ENCODE measurements at regions not wholly inside any gene's neighbourhood (a gene's known extent, or its start where the extent isn't known, plus 50 kb on each side); places are given as distances from the start of the nearest gene placed in this dataset.

DNA sequence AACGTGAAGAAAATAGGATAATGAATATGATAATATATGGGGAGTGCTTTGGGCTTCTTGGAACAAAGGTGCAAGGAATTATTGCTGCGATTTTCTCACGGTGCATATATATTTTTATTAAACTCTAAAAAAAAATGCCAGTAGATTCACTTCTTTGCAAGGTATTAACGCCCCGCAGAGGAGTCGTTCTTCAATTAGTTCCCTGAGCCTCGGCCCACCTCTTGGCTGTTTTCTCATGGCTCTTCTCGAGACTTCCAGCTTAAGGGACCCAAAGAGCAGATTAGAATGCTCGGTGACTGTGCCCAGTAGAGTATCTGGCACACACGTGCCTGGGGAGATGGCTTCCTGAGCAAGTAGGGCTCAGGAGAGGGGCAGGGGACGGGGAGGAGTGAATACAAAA is 367.4 kb downstream of the MID1IP1 start:
- H2AK5ac ChIP-seq (ENCODE audit: insufficient read length, low read length) = no peak overlapping the region
- no peak overlapping the region for H4K5ac ChIP-seq (ENCODE audit: insufficient read length, low read depth, low read length)
- H2AFZ ChIP-seq (ENCODE audit: low read length) = no peak overlapping the region
- H3K79me1 ChIP-seq (ENCODE audit: insufficient read depth, low read depth, low read length, poor library complexity, severe bottlenecking) = no peaks in the 10 kb centered on the region
- no peaks in the 10 kb centered on the region; a peak in 1 of 4 replicates for H3K4me1 Mint-ChIP-seq
- no peak overlapping the region for H3K4me3 Mint-ChIP-seq
- H3K23me2 ChIP-seq (ENCODE audit: insufficient read length, low read depth, low read length, poor library complexity, severe bottlenecking) = no peaks in the 10 kb centered on the region
- no peak overlapping the region for H3K14ac ChIP-seq (ENCODE audit: insufficient read depth, low read length)
- H2BK120ac ChIP-seq (ENCODE audit: low read depth, low read length, poor library complexity, severe bottlenecking) = no peak overlapping the region
- H3K27me3 ChIP-seq (ENCODE audit: insufficient read depth, low read length) = peaks cover under 1% of the 10 kb centered on the region; the same call in 1 of the 2 replicates
- no peak overlapping the region for H2BK15ac ChIP-seq (ENCODE audit: low read depth, low read length)
- no peak overlapping the region for H3K27ac ChIP-seq (ENCODE audit: insufficient read length, low read depth, low read length)
- no peak overlapping the region for H3T11ph ChIP-seq (ENCODE audit: low read length)
- H3K79me2 ChIP-seq (ENCODE audit: insufficient read depth, low read length) = no peaks in the 10 kb centered on the region
- H2BK12ac ChIP-seq (ENCODE audit: insufficient read length, low read depth, low read length) = no peak overlapping the region
- H3K23ac ChIP-seq (ENCODE audit: insufficient read length, low read depth, low read length) = no peak overlapping the region
- H3K9me3 ChIP-seq (ENCODE audit: control insufficient read depth, low read depth, low read length) = peaks cover 9% of the 10 kb centered on the region
- TF ChIP-seq, protein P1, sequence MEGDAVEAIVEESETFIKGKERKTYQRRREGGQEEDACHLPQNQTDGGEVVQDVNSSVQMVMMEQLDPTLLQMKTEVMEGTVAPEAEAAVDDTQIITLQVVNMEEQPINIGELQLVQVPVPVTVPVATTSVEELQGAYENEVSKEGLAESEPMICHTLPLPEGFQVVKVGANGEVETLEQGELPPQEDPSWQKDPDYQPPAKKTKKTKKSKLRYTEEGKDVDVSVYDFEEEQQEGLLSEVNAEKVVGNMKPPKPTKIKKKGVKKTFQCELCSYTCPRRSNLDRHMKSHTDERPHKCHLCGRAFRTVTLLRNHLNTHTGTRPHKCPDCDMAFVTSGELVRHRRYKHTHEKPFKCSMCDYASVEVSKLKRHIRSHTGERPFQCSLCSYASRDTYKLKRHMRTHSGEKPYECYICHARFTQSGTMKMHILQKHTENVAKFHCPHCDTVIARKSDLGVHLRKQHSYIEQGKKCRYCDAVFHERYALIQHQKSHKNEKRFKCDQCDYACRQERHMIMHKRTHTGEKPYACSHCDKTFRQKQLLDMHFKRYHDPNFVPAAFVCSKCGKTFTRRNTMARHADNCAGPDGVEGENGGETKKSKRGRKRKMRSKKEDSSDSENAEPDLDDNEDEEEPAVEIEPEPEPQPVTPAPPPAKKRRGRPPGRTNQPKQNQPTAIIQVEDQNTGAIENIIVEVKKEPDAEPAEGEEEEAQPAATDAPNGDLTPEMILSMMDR (conservative IDR thresholded peaks at IDR 0.05) = no peak
- no peak overlapping the region for H3K4me2 ChIP-seq (ENCODE audit: insufficient read depth, insufficient read length, low read length)
- no peak overlapping the region for H3K9ac ChIP-seq (ENCODE audit: extremely low read depth, insufficient read length, low read length)
- no peak overlapping the region for H4K8ac ChIP-seq (replicated peaks; ENCODE audit: insufficient read length, low read depth, low read length)
- H4K91ac ChIP-seq (ENCODE audit: insufficient read length, low read depth, low read length) = no peak overlapping the region
- H3K27me3 Mint-ChIP-seq (ENCODE audit: low read depth) = peaks cover 12% of the 10 kb centered on the region
- H3K4me1 ChIP-seq (ENCODE audit: insufficient read depth, low read length) = 0 out of 2 replicates have a peak, but pooled peaks cover 4% of the 10 kb centered on the region
- H3K9me3 Mint-ChIP-seq = peaks cover 55 to 59% of the 10 kb centered on the region in 2 experiments
- peaks cover 0 to 2% (median 0%) of the 10 kb centered on the region in 3 experiments; a peak in 1 of 7 replicates for H3K36me3 Mint-ChIP-seq (ENCODE audit: insufficient read depth in 1 of 3, low read depth in 3 of 3)
- no peak overlapping the region for H3K4ac ChIP-seq (ENCODE audit: low read depth, low read length)
- H3K27ac Mint-ChIP-seq = no peak overlapping the region
- no peak overlapping the region for H3K18ac ChIP-seq (ENCODE audit: insufficient read length, low read depth, low read length)
- no peak overlapping the region for H2BK20ac ChIP-seq (ENCODE audit: low read depth, low read length, poor library complexity, severe bottlenecking)
- no peak overlapping the region for H2BK5ac ChIP-seq (ENCODE audit: insufficient read length, low read length)
- no peaks in the 10 kb centered on the region for H4K20me1 ChIP-seq (ENCODE audit: control insufficient read depth, insufficient read depth, insufficient read length)
- H3K56ac ChIP-seq (ENCODE audit: insufficient read length, low read depth, low read length) = no peak overlapping the region
- no peak for DNase-seq
- WGBS (ENCODE audit: extremely low coverage, insufficient read length, low lambda C conversion rate) = 100% methylated on average over 1 of the region's 11 CpGs

Data from H9 (cell line).